Breast epithelium (tissue), 4 donors: ENCODE measurements at regions not wholly inside any gene's neighbourhood (a gene's known extent, or its start where the extent isn't known, plus 50 kb on each side); places are given as distances from the start of the nearest gene placed in this dataset.

ENCODE experiments used
- DNase-seq, 2 donors: peaks; one replicate each; pipeline ENCODE4 v3.0.0-alpha.2; 2019; ENCODE audit warnings: low spot score in 2 of 2
- H3K27ac ChIP-seq, 2 donors: fragments of 200-600 bp; sonication (generic) in 1 of 2; one replicate each; pipeline ENCODE4 v1.5.1; 2016 to 2019; ENCODE audit warnings: mild to moderate bottlenecking in 1 of 2
- H3K27me3 ChIP-seq, 2 donors: fragments of 200-600 bp; sonication (generic) in 1 of 2; one replicate each; pipeline versions ENCODE4 v1.5.1 to v1.6.0; 2017 to 2019; ENCODE audit warnings: control low read depth in 1 of 2, mild to moderate bottlenecking in 1 of 2
- H3K36me3 ChIP-seq: fragments of 200-600 bp; one replicate; pipeline ENCODE4 v1.5.1; 2019
- H3K4me1 ChIP-seq, 2 donors: fragments of 200-600 bp; sonication (generic); one replicate each; pipeline ENCODE4 v1.5.1; 2016 to 2019; ENCODE audit warnings: control low read depth in 1 of 2
- H3K4me3 ChIP-seq, 3 donors: fragments of 200-600 bp; sonication (generic); 1 replicate in 2 of 3; 2 replicates in 1 of 3; pipeline ENCODE4 v1.5.1; 2016 to 2019; ENCODE audit warnings: mild to moderate bottlenecking in 3 of 3, moderate library complexity in 2 of 3
- H3K9me3 ChIP-seq, 2 donors: fragments of 200-600 bp; sonication (generic) in 1 of 2; one replicate each; pipeline ENCODE4 v1.5.1; 2016 to 2019; ENCODE audit warnings: control low read depth in 1 of 2
- CTCF ChIP-seq, 3 donors: fragments of 450-650 bp; IDR thresholded peaks; one replicate each; pipeline ENCODE4 v1.5.1; 2016 to 2017; ENCODE audit warnings: antibody characterized with exemption in 3 of 3, mild to moderate bottlenecking in 3 of 3, moderate library complexity in 3 of 3
- POLR2A ChIP-seq: fragments of 450-650 bp; IDR thresholded peaks from one replicate; pipeline ENCODE4 v1.6.1; 2016; ENCODE audit warnings: antibody characterized with exemption, mild to moderate bottlenecking, moderate library complexity
- POLR2AphosphoS5 ChIP-seq, 3 donors: sonication (generic); formaldehyde crosslinking; IDR thresholded peaks; one replicate each; pipeline ENCODE4 v1.6.1; 2017; ENCODE audit warnings: antibody characterized with exemption in 3 of 3
- intact Hi-C: fragments of 100-400 bp; cut with DNase I; formaldehyde crosslinking; loops from one replicate; pipeline ENCODE4 v1.15.1; 2023; ENCODE audit warnings: low total_unique reads

GRCh38 chr17:36875698-36876293 lies 61.5 kb upstream of the LHX1 start:
- Histone ChIP-seq H3K27ac (no peak overlapping the region), H3K4me3 (no peak overlapping the region), H3K36me3 (no peaks in the 10 kb centered on the region), H3K27me3 (peaks cover 0 to 10% of the 10 kb centered on the region in 2 donors), H3K9me3 (peaks cover 0 to 10% of the 10 kb centered on the region in 2 donors), H3K4me1 (no peaks in the 10 kb centered on the region)
- no peak for TF ChIP-seq CTCF (IDR thresholded peaks at IDR 0.05)
- TF ChIP-seq POLR2A, result no peak
- no peak for TF ChIP-seq POLR2AphosphoS5 (IDR thresholded peaks at IDR 0.05)
- DNase-seq, result no peak
- intact Hi-C loops, result no loop called here

GRCh38 chr17:36876966-36877365 lies 60.3 kb upstream of the LHX1 start:
- no peaks in the 10 kb centered on the region for H3K4me1 ChIP-seq
- no peak for DNase-seq
- TF ChIP-seq CTCF (IDR thresholded peaks at IDR 0.05), result no peak
- TF ChIP-seq POLR2AphosphoS5 (IDR thresholded peaks at IDR 0.05), result no peak
- no peak for TF ChIP-seq POLR2A
- H3K9me3 ChIP-seq, result peaks cover 5 to 21% of the 10 kb centered on the region in 2 donors
- intact Hi-C loops, result no loop called here
- peaks cover 0 to 21% of the 10 kb centered on the region in 2 donors for H3K27me3 ChIP-seq
- no peak overlapping the region for H3K4me3 ChIP-seq
- H3K27ac ChIP-seq, result no peak overlapping the region
- no peaks in the 10 kb centered on the region for H3K36me3 ChIP-seq

GRCh38 chr17:36877771-36878170 lies 59.5 kb upstream of the LHX1 start:
- H3K27ac ChIP-seq, result no peak overlapping the region
- no peak for DNase-seq
- peaks cover 5 to 15% of the 10 kb centered on the region in 2 donors for H3K9me3 ChIP-seq
- H3K36me3 ChIP-seq, result no peaks in the 10 kb centered on the region
- TF ChIP-seq CTCF (IDR thresholded peaks at IDR 0.05), result no peak
- no peak for TF ChIP-seq POLR2AphosphoS5 (IDR thresholded peaks at IDR 0.05)
- TF ChIP-seq POLR2A, result no peak
- intact Hi-C loops, result no loop called here
- H3K4me3 ChIP-seq, result no peak overlapping the region
- no peaks in the 10 kb centered on the region for H3K4me1 ChIP-seq
- peaks cover 0 to 21% of the 10 kb centered on the region in 2 donors for H3K27me3 ChIP-seq

- DNase-seq, result no peak
- no peaks in the 10 kb centered on the region for H3K4me1 ChIP-seq
- H3K9me3 ChIP-seq, result peaks cover 5 to 13% of the 10 kb centered on the region in 2 donors
- intact Hi-C loops, result no loop called here
- no peaks in the 10 kb centered on the region for H3K36me3 ChIP-seq
- H3K27me3 ChIP-seq, result peaks cover 0 to 24% of the 10 kb centered on the region in 2 donors
- no peak overlapping the region for H3K4me3 ChIP-seq
- no peak overlapping the region for H3K27ac ChIP-seq
- TF ChIP-seq CTCF (IDR thresholded peaks at IDR 0.05) (no peak), POLR2AphosphoS5 (IDR thresholded peaks at IDR 0.05) (no peak)
Observed at GRCh38 chr17:36878216-36878615, 59.1 kb upstream of the LHX1 start.

- no peak for TF ChIP-seq POLR2AphosphoS5 (IDR thresholded peaks at IDR 0.05)
- no peak for TF ChIP-seq CTCF (IDR thresholded peaks at IDR 0.05)
- no peak for TF ChIP-seq POLR2A
- Histone ChIP-seq H3K9me3 (peaks cover 5 to 13% of the 10 kb centered on the region in 2 donors), H3K36me3 (no peaks in the 10 kb centered on the region), H3K27me3 (peaks cover 0 to 32% of the 10 kb centered on the region in 2 donors), H3K4me3 (no peak overlapping the region), H3K27ac (no peak overlapping the region), H3K4me1 (no peaks in the 10 kb centered on the region)
- no peak for DNase-seq
- intact Hi-C loops, result no loop called here
Observed at GRCh38 chr17:36879027-36879426, 58.2 kb upstream of the LHX1 start.
